ENCODE measurements at regions not wholly inside any gene's neighbourhood (a gene's known extent, or its start where the extent isn't known, plus 50 kb on each side); places are given as distances from the start of the nearest gene placed in this dataset.

DNA sequence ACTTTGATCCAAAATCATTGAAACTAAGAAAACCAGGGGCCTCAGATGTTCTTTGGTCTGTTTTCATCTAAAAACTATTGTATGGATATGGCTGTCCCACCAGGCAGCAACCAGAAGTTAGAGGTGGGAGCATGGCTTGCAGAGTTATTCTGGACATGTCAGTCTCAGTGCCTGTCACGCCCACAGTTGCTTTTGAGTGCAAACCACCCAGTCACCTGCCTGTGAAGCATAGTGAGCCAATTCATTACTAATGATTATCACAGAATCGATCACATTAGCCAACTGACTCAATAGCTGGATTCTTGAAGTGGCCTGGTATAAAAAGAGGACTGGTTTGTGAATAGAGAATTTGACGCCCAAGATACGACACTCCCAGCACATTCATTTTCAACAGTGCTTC lies 104.2 kb upstream of the SORBS2 start:
- TF ChIP-seq, protein P1, sequence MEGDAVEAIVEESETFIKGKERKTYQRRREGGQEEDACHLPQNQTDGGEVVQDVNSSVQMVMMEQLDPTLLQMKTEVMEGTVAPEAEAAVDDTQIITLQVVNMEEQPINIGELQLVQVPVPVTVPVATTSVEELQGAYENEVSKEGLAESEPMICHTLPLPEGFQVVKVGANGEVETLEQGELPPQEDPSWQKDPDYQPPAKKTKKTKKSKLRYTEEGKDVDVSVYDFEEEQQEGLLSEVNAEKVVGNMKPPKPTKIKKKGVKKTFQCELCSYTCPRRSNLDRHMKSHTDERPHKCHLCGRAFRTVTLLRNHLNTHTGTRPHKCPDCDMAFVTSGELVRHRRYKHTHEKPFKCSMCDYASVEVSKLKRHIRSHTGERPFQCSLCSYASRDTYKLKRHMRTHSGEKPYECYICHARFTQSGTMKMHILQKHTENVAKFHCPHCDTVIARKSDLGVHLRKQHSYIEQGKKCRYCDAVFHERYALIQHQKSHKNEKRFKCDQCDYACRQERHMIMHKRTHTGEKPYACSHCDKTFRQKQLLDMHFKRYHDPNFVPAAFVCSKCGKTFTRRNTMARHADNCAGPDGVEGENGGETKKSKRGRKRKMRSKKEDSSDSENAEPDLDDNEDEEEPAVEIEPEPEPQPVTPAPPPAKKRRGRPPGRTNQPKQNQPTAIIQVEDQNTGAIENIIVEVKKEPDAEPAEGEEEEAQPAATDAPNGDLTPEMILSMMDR (IDR thresholded peaks at IDR 0.05) = no peak
- TF ChIP-seq, protein P2, sequence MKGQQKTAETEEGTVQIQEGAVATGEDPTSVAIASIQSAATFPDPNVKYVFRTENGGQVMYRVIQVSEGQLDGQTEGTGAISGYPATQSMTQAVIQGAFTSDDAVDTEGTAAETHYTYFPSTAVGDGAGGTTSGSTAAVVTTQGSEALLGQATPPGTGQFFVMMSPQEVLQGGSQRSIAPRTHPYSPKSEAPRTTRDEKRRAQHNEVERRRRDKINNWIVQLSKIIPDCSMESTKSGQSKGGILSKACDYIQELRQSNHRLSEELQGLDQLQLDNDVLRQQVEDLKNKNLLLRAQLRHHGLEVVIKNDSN (CRISPR knock-in tag; IDR thresholded peaks at IDR 0.05) = no peak
- TF ChIP-seq, protein P3, sequence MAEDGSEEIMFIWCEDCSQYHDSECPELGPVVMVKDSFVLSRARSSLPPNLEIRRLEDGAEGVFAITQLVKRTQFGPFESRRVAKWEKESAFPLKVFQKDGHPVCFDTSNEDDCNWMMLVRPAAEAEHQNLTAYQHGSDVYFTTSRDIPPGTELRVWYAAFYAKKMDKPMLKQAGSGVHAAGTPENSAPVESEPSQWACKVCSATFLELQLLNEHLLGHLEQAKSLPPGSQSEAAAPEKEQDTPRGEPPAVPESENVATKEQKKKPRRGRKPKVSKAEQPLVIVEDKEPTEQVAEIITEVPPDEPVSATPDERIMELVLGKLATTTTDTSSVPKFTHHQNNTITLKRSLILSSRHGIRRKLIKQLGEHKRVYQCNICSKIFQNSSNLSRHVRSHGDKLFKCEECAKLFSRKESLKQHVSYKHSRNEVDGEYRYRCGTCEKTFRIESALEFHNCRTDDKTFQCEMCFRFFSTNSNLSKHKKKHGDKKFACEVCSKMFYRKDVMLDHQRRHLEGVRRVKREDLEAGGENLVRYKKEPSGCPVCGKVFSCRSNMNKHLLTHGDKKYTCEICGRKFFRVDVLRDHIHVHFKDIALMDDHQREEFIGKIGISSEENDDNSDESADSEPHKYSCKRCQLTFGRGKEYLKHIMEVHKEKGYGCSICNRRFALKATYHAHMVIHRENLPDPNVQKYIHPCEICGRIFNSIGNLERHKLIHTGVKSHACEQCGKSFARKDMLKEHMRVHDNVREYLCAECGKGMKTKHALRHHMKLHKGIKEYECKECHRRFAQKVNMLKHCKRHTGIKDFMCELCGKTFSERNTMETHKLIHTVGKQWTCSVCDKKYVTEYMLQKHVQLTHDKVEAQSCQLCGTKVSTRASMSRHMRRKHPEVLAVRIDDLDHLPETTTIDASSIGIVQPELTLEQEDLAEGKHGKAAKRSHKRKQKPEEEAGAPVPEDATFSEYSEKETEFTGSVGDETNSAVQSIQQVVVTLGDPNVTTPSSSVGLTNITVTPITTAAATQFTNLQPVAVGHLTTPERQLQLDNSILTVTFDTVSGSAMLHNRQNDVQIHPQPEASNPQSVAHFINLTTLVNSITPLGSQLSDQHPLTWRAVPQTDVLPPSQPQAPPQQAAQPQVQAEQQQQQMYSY (CRISPR knock-in tag; IDR thresholded peaks at IDR 0.05) = no peak
- TF ChIP-seq ESRRA (CRISPR knock-in tag; IDR thresholded peaks at IDR 0.05; ENCODE audit: borderline replicate concordance) = no peak
- TF ChIP-seq FOXJ3 (CRISPR knock-in tag; IDR thresholded peaks at IDR 0.05; ENCODE audit: borderline replicate concordance) = no peak
- TF ChIP-seq TEAD4 (CRISPR knock-in tag; IDR thresholded peaks at IDR 0.05) = no peak
- TF ChIP-seq CREM (CRISPR knock-in tag; IDR thresholded peaks at IDR 0.05) = no peak
- TF ChIP-seq NFYB (CRISPR knock-in tag; conservative IDR thresholded peaks at IDR 0.05; ENCODE audit: low read depth) = no peak
- no peak for TF ChIP-seq SP1 (CRISPR knock-in tag; conservative IDR thresholded peaks at IDR 0.05)
- TF ChIP-seq KAT7 (CRISPR knock-in tag; IDR thresholded peaks at IDR 0.05; ENCODE audit: borderline replicate concordance) = no peak
- TF ChIP-seq, protein P4, sequence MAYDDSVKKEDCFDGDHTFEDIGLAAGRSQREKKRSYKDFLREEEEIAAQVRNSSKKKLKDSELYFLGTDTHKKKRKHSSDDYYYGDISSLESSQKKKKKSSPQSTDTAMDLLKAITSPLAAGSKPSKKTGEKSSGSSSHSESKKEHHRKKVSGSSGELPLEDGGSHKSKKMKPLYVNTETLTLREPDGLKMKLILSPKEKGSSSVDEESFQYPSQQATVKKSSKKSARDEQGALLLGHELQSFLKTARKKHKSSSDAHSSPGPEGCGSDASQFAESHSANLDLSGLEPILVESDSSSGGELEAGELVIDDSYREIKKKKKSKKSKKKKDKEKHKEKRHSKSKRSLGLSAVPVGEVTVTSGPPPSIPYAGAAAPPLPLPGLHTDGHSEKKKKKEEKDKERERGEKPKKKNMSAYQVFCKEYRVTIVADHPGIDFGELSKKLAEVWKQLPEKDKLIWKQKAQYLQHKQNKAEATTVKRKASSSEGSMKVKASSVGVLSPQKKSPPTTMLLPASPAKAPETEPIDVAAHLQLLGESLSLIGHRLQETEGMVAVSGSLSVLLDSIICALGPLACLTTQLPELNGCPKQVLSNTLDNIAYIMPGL (CRISPR knock-in tag; IDR thresholded peaks at IDR 0.05) = no peak
